ENCODE measurements at regions not wholly inside any gene's neighbourhood (a gene's known extent, or its start where the extent isn't known, plus 50 kb on each side); places are given as distances from the start of the nearest gene placed in this dataset.
"Not testable (repeated sequence)": the region's sequence is repeated elsewhere in the genome, so short reads cannot be mapped to it uniquely, and the experiment has no call there.

GRCh38 chr2:236369661-236370062 is 105.5 kb upstream of the ASB18 start:
- DNase-seq, result peak in 12 of 58 donors; percentile 9 to 75 (median 20)

DNA sequence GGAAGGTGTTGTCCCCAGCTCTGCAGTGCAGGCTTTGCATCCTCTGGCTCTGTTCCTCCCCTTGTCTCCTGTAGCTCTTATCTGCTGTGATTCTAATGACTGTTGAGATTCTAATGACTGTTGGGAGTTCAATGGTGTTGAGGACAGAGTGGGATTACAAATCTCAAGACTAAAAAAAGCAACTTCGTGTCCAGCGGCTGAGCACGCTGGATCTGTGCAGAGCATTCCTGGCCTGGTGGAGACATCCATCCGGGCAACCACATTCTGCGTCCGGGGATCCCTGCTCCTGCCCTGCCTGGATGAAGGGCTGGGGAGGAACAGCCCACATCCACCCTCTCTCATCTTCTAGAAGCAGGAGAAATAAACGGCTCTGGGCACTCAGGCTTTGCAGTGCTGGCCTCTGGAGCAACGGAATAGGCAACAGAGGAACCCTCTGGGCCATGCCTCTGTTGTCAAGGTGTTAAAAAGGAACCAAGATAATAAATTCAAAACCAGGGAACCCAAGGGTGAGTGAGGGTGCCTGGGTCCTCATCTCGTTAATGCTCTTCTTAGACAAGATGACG is 106.7 kb upstream of the ASB18 start:
- DNase-seq, result peak in 2 of 58 donors; percentile 14 to 31

DNA sequence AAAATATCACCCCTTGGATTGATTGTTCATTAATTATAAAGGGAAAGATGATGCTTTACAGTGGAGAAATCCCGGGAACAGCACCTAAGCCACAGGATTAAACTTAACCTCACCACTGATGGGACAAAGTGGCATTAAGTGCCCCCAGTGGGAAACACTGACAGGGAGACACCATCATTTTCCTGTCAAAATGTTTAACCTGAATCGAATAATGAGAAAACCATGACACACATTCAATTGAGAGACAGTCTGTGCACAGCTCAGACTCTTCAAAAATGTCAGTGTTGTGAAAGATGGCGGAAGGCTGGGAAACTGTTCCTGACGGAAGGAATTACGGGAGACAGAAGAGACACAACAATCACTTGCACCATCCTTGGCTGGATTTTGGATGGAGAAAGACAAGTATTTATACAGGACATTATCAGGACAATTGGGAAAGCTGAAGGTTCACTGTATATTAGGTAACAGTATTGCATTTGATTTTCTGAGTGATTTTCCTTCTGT is 111.8 kb upstream of the ASB18 start:
- DNase-seq, result no peak

- no peak for DNase-seq
Measured at GRCh38 chr2:236376566-236377244, 112.5 kb upstream of the ASB18 start.

- no peak for DNase-seq
Measured at GRCh38 chr2:236380051-236380612, 115.9 kb upstream of the ASB18 start.

DNA sequence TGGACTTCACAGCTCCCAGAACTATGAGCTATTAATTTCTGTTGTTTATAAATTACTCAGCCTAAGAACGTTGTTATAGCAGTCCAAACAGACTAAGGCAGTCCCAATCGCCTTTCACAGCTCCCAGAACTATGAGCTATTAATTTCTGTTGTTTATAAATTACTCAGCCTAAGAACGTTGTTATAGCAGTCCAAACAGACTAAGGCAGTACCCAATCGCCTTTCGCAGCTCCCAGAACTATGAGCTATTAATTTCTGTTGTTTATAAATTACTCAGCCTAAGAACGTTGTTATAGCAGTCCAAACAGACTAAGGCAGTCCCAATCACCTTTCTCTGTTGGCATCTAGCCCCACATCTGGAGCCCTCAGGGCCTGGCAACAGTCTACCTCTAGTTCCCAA is 117.0 kb upstream of the ASB18 start:
- DNase-seq, result not testable (repeated sequence)

DNA sequence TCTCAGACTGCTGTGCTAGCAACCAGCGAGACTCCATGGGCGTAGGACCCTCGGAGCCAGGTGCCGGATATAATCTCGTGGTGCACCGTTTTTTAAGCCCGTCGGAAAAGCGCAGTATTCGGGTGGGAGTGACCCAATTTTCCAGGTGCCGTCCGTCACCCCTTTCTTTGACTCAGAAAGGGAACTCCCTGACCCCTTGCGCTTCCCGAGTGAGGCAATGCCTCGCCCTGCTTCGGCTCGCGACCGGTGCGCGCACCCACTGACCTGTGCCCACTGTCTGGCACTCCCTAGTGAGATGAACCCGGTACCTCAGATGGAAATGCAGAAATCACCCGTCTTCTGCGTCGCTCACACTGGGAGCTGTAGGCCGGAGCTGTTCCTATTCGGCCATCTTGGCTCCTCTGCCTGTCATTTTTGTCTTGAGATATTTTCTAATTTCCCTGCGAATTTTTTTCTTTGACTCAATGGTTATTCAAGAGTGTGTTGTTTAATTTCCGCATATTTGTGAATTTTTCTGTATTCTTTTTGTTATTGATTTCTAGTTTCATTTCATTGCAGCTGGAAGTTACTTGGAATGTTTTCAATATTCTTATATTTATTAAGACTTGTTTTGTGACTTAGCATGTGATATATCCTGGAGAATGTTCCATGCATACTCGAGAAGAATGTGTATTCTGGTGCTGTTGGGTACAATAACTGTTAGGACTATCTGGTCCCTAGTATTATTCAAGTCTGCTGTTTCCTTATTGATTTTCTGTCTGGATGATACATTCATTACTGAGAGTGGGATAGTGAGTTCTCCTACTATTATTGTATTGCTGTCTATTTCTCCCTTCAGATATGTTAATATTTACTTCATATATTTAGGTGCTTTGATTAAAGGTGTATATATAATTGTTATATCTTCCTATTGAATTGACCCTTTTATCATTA is 125.3 kb upstream of the ASB18 start:
- not testable (repeated sequence) for DNase-seq

DNA sequence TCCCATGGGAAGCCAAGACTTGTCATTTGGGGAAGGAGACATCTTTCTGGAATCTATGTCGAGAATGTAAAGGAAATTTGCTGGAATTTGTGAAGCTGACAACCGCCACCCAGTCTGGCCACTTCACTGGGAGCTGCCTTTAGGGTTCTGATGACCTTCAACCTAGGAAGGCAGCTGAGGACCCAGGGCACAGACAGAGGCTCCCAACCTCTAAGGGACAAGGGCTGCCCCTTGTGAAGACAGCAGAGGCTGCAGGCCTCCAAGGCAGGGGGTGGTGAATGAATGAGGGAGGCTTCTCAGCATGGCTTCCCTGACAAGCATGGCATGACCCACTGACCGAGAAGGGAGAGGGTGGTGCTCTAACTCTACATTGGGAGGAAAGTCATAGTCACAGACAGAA is 128.9 kb upstream of the ASB18 start:
- no peak for DNase-seq

GRCh38 chr2:236393581-236393980 is 129.4 kb upstream of the ASB18 start:
- no peak for DNase-seq

GRCh38 chr2:236394571-236394970 is 130.4 kb upstream of the ASB18 start:
- DNase-seq, result no peak

- no peak for DNase-seq
Measured at GRCh38 chr2:236395067-236395466, 130.9 kb upstream of the ASB18 start.

DNA sequence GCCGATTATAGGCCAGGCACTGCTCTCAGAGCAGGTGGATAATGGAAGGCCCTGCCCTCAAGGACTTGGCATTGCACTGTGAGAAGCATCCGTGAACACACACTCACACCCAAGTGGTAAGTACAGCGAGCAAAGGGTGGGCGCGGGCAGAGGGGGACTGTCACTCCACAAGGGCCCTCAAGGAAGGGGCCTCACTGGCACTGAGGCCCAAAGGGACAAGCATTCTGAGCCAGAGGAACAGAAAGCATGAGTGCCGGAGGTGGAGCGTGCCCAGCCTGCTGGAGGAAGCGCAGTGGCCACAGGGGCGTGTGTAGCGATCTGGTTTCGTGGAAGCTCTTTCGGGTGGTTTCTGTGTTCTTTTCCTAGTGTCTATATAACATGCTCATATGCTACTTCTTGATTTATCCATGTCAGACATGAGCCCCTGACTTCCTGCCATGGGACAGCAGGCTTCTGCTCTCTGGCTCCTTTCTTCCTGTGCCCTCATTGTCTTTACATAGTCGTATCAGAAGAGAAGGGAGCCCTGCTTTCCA is 132.7 kb upstream of the ASB18 start:
- DNase-seq, result no peak

DNA sequence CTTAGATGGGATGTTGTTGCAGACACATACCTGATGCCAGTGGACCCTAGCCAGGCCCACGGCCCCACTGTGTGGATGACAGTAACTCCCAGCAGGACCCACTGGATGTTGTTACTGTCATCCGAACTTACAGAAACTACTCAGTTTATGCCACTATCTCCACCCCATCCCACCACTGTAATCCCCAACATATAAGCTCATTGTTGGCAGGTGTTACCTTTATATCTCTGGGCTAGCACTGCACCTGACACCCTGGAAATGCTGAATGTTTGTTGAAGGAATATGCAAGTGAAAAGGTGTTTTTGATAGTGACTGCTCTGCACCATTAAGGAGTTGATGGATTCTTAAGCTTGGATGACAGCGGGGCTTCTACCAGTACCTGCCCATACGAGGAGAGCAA is 133.5 kb upstream of the ASB18 start:
- DNase-seq, result no peak

DNA sequence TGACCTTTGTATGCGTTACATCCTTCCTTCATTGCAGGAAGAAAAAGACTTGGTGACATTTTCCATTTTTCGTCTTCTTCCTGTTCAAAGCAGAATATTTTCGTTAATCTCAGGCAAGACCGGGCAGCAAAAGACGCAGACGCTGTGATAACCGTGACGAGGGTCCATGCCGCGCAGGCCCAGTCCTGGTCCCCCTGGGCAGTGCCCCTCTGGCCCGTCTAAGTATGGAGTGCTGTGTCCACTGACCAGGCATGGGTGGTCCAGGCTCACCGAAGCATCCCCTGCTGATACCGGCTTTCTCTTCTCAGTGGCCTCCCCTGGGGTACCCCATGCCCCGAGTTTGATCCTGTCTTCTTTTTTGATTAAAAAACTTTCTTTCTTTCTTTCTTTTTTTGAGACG is 135.2 kb upstream of the ASB18 start:
- DNase-seq, result no peak

DNA sequence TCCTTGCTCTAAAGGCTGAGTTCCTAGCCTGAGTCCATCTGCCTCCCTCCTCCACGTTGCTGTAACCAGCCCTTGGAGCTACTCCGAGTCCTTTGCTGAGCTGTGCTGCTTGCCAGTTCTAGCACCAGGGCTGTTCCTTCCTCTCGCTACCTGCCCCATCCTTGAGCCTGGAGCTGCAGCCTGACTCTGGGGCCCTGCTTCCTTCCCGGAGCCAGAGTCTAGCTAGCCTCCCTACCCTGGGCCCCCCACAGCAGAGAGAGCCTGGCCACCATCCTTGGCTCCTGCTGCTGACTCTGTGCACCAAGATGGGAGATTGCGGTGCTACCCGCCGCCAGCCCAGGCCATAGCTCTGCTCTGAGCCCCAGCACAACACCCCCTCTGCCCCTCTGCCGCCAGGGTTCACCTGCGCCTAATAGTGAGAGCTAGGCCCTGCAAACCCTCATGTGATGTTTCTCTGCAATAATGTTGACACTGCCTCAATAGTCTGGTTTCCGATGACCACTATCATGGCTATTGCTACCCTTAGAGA is 135.9 kb upstream of the ASB18 start:
- DNase-seq, result no peak

DNA sequence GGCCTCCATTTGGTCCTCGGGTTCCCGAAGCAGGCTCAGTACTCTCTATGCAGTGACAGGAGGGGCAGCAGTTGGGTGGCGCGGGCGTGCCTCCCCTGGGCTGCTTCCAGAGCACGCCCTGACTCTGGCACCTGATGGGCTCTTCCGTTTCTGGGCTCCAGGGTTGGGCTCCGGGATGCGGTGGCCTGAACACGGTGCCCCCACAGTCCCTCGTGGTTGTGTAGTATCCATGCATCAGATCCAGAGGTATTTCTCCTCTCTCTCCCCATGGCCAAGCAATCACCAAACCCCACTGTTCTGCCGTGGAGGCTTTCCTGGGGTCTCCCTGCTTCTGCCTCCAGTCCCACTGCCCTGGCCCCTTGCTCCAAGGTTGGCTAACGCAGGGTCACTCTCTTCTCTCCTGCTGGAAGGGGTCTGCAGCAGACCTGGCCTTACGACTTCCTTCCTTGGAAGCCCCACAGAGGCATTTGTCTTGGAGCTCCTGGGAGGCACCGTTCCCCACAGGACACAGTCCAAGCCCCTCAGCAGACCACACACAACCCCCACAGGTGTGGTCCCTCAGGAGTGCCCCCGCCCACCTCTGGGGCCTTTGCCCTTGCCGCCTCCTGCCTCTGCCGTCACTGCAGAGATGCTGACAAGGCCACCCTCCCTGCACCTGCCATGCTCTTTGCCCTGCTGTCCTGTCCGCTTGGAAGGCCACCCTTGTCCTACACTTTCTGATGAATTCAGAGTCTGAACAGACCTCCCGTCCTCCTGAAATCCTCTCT is 136.6 kb upstream of the ASB18 start:
- DNase-seq, result no peak

GRCh38 chr2:236402033-236402790 is 138.0 kb upstream of the ASB18 start:
- DNase-seq, result peak in 1 of 58 donors; percentile 11

DNA sequence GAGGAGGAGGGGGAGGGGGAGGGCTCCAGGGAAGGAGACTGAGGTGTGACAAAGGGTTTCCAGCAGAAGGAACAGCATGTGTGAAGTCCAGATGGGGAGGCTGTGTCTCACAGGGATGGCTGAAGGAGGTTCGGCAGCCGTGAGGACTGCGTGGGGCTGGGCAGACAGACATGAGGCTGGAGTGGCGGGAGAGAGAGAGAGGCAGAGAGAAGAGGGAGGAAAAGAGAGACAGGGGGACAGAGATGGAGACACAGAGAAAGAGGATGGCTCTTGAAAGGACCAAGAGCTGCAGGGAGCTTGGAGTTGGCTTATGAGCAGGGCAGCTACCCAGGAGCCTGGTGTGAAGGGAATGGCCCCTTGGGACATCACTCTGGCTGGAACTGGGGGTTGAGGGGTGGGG is 138.9 kb upstream of the ASB18 start:
- no peak for DNase-seq

GRCh38 chr2:236403811-236404210 is 139.6 kb upstream of the ASB18 start:
- no peak for DNase-seq

- no peak for DNase-seq
Measured at GRCh38 chr2:236404346-236404745, 140.1 kb upstream of the ASB18 start.
